Common myeloid progenitor, CD34-positive (primary cell): ENCODE measurements at regions not wholly inside any gene's neighbourhood (a gene's known extent, or its start where the extent isn't known, plus 50 kb on each side); places are given as distances from the start of the nearest gene placed in this dataset.
A peak's percentile ranks its signal among the peaks of the same experiment; 100 is the strongest.

Source experiments
- CTCF ChIA-PET: fragments of 350-600 bp; sonication (Branson Sonifier 250); formaldehyde crosslinking; loops from one replicate; lab custom pipeline; 2021; ENCODE audit warnings: antibody characterized with exemption; lab: Charles Lee
- POLR2A ChIA-PET: fragments of 350-600 bp; sonication (Branson Sonifier 250); formaldehyde crosslinking; loops from one replicate; lab custom pipeline; 2021; ENCODE audit warnings: antibody characterized with exemption; lab: Charles Lee
- DNase-seq, 3 donors: peaks; one replicate each; pipeline versions ENCODE4 v3.0.0 to v3.0.0-alpha.2; 2013
- H3K27ac ChIP-seq, 2 experiments: 1 replicate in 1 of 2; 2 replicates in 1 of 2; pipeline ENCODE4 v1.7.0; 2013; ENCODE audit warnings: inconsistent platforms in 2 of 2, low read length in 2 of 2, mild to moderate bottlenecking in 2 of 2, low read depth in 1 of 2, moderate library complexity in 1 of 2; ENCODE audit not compliant: severe bottlenecking in 2 of 2, insufficient read depth in 1 of 2, poor library complexity in 1 of 2
- H3K27me3 ChIP-seq, 5 experiments: replicated peaks in 2 of 5; 1 replicate in 3 of 5; 2 replicates in 2 of 5; pipeline versions ENCODE4 v1.6.1 to v1.7.0; 2013; ENCODE audit warnings: low read length in 4 of 5, mild to moderate bottlenecking in 2 of 5, moderate library complexity in 2 of 5, inconsistent platforms in 1 of 5; ENCODE audit not compliant: insufficient read depth in 5 of 5, control insufficient read depth in 4 of 5
- H3K36me3 ChIP-seq, 4 experiments: 1 replicate in 2 of 4; 2 replicates in 2 of 4; pipeline versions ENCODE4 v1.6.1 to v1.7.0; 2013; ENCODE audit warnings: low read length in 3 of 4, control low read depth in 1 of 4, mild to moderate bottlenecking in 1 of 4; ENCODE audit not compliant: control insufficient read depth in 4 of 4, insufficient read depth in 4 of 4
- H3K4me1 ChIP-seq, 4 experiments: 1 replicate in 3 of 4; 2 replicates in 1 of 4; pipeline versions ENCODE4 v1.6.1 to v1.7.1; 2013; ENCODE audit warnings: low read length in 3 of 4, mild to moderate bottlenecking in 3 of 4, control low read depth in 1 of 4, inconsistent platforms in 1 of 4, moderate library complexity in 1 of 4; ENCODE audit not compliant: control insufficient read depth in 4 of 4, insufficient read depth in 4 of 4; ENCODE audit errors: control extremely low read depth in 1 of 4
- H3K4me3 ChIP-seq, 7 experiments: 1 replicate in 4 of 7; 2 replicates in 3 of 7; pipeline versions ENCODE4 v1.5.1 to v1.7.0; 2013; ENCODE audit warnings: mild to moderate bottlenecking in 7 of 7, low read length in 6 of 7, moderate library complexity in 6 of 7, inconsistent platforms in 2 of 7, low read depth in 2 of 7, control low read depth in 1 of 7; ENCODE audit not compliant: insufficient read depth in 4 of 7, control insufficient read depth in 1 of 7; ENCODE audit errors: extremely low read depth in 1 of 7
- H3K9me3 ChIP-seq, 5 experiments: 1 replicate in 4 of 5; 2 replicates in 1 of 5; pipeline versions ENCODE4 v1.6.1 to v1.7.1; 2013; ENCODE audit warnings: low read length in 4 of 5, mild to moderate bottlenecking in 2 of 5, inconsistent platforms in 1 of 5, low read depth in 1 of 5, moderate library complexity in 1 of 5; ENCODE audit not compliant: control insufficient read depth in 4 of 5, insufficient read depth in 2 of 5; ENCODE audit errors: control extremely low read depth in 1 of 5
- WGBS: methylation state at CpG from one replicate; pipeline ENCODE4 v1.1.5; 2013; ENCODE audit not compliant: insufficient coverage; 5-methylcytosine and 5-hydroxymethylcytosine counted together

GRCh38 chr6:109315341-109316110 lies 66.7 kb downstream of the CD164 start:
- no peaks in the 10 kb centered on the region for H3K27me3 ChIP-seq
- H3K4me1 ChIP-seq = peaks cover 11 to 41% (median 21%) of the 10 kb centered on the region in 4 experiments
- no peak overlapping the region for H3K27ac ChIP-seq
- no peaks in the 10 kb centered on the region for H3K9me3 ChIP-seq
- ChIA-PET CTCF (interaction anchor here (1.0 to 2.7 kb wide), 4 partner anchors 9 to 68 kb away, joined by 4 to 7 read pairs (median 6); no protein-coding TSS in a partner anchor), POLR2A (interaction anchor here (1.0 kb wide), 1 partner anchor 12 kb away, joined by 3 read pairs; no protein-coding TSS in a partner anchor)
- 89% methylated on average over 4 of the region's 6 CpGs for WGBS
- no peaks in the 10 kb centered on the region for H3K36me3 ChIP-seq
- H3K4me3 ChIP-seq = no peak overlapping the region
- no peak for DNase-seq

GRCh38 chr6:109314313-109314712 lies 68.0 kb downstream of the CD164 start:
- Histone ChIP-seq H3K27me3 (no peaks in the 10 kb centered on the region), H3K4me1 (peaks cover 11 to 38% (median 18%) of the 10 kb centered on the region in 4 experiments), H3K27ac (no peak overlapping the region), H3K36me3 (no peaks in the 10 kb centered on the region), H3K4me3 (no peak overlapping the region), H3K9me3 (no peaks in the 10 kb centered on the region)
- ChIA-PET CTCF (interaction anchor here (0.8 to 2.7 kb wide), 3 partner anchors 11 to 69 kb away, joined by 3 to 7 read pairs (median 7); no protein-coding TSS in a partner anchor), POLR2A (no interaction called here)
- 97% methylated on average over 11 of the region's 12 CpGs for WGBS
- no peak for DNase-seq

- H3K27ac ChIP-seq = no peak overlapping the region
- 100% methylated on average over 4 of the region's 5 CpGs for WGBS
- H3K4me3 ChIP-seq = no peak overlapping the region
- DNase-seq = no peak
- no peaks in the 10 kb centered on the region for H3K36me3 ChIP-seq
- no peaks in the 10 kb centered on the region for H3K9me3 ChIP-seq
- ChIA-PET CTCF (interaction anchor here (1.3 to 2.7 kb wide), 4 partner anchors 13 to 127 kb away, joined by 3 to 8 read pairs (median 6); no protein-coding TSS in a partner anchor), POLR2A (no interaction called here)
- H3K4me1 ChIP-seq = peaks cover 5 to 28% (median 9%) of the 10 kb centered on the region in 4 experiments
- H3K27me3 ChIP-seq = no peaks in the 10 kb centered on the region
Observed at GRCh38 chr6:109313139-109313538, 69.1 kb downstream of the CD164 start.

GRCh38 chr6:109311471-109311870 lies 70.8 kb downstream of the CD164 start:
- Histone ChIP-seq H3K9me3 (no peaks in the 10 kb centered on the region), H3K4me3 (no peak overlapping the region), H3K27ac (no peak overlapping the region), H3K4me1 (peaks cover 5 to 25% (median 14%) of the 10 kb centered on the region in 4 experiments), H3K27me3 (no peaks in the 10 kb centered on the region), H3K36me3 (no peaks in the 10 kb centered on the region)
- no peak for DNase-seq
- 100% methylated on average over 2 of the region's 2 CpGs for WGBS
- POLR2A ChIA-PET = no interaction called here
- CTCF ChIA-PET = interaction anchor here (1.2 to 2.4 kb wide), 4 partner anchors 12 to 124 kb away, joined by 3 to 8 read pairs (median 4); no protein-coding TSS in a partner anchor

- H3K4me1 ChIP-seq = peaks cover 13 to 31% (median 26%) of the 10 kb centered on the region in 4 experiments
- WGBS = 92% methylated on average over 5 of the region's 5 CpGs
- CTCF ChIA-PET = no interaction called here
- H3K4me3 ChIP-seq = no peak overlapping the region
- no peaks in the 10 kb centered on the region for H3K27me3 ChIP-seq
- POLR2A ChIA-PET = no interaction called here
- no peaks in the 10 kb centered on the region for H3K36me3 ChIP-seq
- DNase-seq = no peak
- no peak overlapping the region for H3K27ac ChIP-seq
- no peaks in the 10 kb centered on the region for H3K9me3 ChIP-seq
Observed at GRCh38 chr6:109309917-109310316, 72.3 kb downstream of the CD164 start.

GRCh38 chr6:109308018-109308492 lies 74.2 kb downstream of the CD164 start:
- Histone ChIP-seq H3K27ac (peak overlapping the region in 1 of 2 experiments; percentile 0), H3K27me3 (no peaks in the 10 kb centered on the region), H3K4me1 (peaks cover 16 to 50% (median 45%) of the 10 kb centered on the region in 4 experiments), H3K4me3 (no peak overlapping the region), H3K36me3 (no peaks in the 10 kb centered on the region), H3K9me3 (no peaks in the 10 kb centered on the region)
- CTCF ChIA-PET = interaction anchor here (0.8 to 1.2 kb wide), 2 partner anchors 11 to 75 kb away, joined by 3 to 4 read pairs; partner anchors contain the start of gene CD164
- DNase-seq = peak in 2 of 3 donors; percentile 62 to 74
- POLR2A ChIA-PET = no interaction called here
- 91% methylated on average over 1 of the region's 5 CpGs for WGBS

- Histone ChIP-seq H3K36me3 (no peaks in the 10 kb centered on the region), H3K4me3 (no peak overlapping the region), H3K27ac (peak overlapping the region; percentile 13 to 88), H3K27me3 (no peaks in the 10 kb centered on the region), H3K9me3 (no peaks in the 10 kb centered on the region), H3K4me1 (peaks cover 16 to 62% (median 54%) of the 10 kb centered on the region in 4 experiments)
- DNase-seq = peak in 2 of 3 donors; percentile 52 to 66
- POLR2A ChIA-PET = no interaction called here
- CTCF ChIA-PET = interaction anchor here (1.0 to 3.2 kb wide), 6 partner anchors 9 to 100 kb away, joined by 3 to 14 read pairs (median 4); partner anchors contain the start of gene CD164
- 83% methylated on average over 2 of the region's 2 CpGs for WGBS
Observed at GRCh38 chr6:109306733-109307132, 75.5 kb downstream of the CD164 start.
